Retinal pigment epithelial cell (primary cell): ENCODE measurements at regions not wholly inside any gene's neighbourhood (a gene's known extent, or its start where the extent isn't known, plus 50 kb on each side); places are given as distances from the start of the nearest gene placed in this dataset.

ENCODE experiments used
- DNase-seq: peaks from one replicate; pipeline ENCODE4 v3.0.0-alpha.2; 2010; ENCODE audit warnings: low read depth
- H3K4me3 ChIP-seq: 2 replicates; pipeline ENCODE4 v1.5.1; 2011; ENCODE audit warnings: mild to moderate bottlenecking, low read length, control low read depth, moderate library complexity
- TF ChIP-seq, protein P1 (sequence below): conservative IDR thresholded peaks from 2 replicates; pipeline ENCODE4 v1.5.1; 2011; ENCODE audit warnings: low read depth, low read length, control low read depth, inconsistent platforms

DNA sequence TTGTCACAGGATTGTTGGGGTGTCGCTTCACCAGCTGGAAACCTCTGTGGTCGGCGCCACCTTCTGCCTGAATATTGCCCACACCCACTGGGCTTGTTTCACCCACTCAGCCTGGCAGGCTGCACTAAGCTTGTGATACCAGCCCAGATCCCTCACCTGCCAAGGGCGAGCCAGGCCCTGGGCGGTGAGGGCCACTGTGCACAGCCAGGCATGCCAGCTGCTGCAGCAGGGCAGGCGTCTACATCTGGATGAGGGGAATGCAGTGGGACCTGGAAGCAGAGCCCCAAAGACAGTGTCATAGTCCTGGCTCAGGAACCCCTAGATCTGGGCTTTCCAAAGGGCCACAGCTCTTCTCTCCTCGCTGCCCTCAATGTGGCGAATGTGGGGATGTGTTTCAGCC lies 1307.5 kb downstream of the GRIK2 start:
- TF ChIP-seq, protein P1, sequence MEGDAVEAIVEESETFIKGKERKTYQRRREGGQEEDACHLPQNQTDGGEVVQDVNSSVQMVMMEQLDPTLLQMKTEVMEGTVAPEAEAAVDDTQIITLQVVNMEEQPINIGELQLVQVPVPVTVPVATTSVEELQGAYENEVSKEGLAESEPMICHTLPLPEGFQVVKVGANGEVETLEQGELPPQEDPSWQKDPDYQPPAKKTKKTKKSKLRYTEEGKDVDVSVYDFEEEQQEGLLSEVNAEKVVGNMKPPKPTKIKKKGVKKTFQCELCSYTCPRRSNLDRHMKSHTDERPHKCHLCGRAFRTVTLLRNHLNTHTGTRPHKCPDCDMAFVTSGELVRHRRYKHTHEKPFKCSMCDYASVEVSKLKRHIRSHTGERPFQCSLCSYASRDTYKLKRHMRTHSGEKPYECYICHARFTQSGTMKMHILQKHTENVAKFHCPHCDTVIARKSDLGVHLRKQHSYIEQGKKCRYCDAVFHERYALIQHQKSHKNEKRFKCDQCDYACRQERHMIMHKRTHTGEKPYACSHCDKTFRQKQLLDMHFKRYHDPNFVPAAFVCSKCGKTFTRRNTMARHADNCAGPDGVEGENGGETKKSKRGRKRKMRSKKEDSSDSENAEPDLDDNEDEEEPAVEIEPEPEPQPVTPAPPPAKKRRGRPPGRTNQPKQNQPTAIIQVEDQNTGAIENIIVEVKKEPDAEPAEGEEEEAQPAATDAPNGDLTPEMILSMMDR, result no peak
- no peak overlapping the region for H3K4me3 ChIP-seq
- no peak for DNase-seq

DNA sequence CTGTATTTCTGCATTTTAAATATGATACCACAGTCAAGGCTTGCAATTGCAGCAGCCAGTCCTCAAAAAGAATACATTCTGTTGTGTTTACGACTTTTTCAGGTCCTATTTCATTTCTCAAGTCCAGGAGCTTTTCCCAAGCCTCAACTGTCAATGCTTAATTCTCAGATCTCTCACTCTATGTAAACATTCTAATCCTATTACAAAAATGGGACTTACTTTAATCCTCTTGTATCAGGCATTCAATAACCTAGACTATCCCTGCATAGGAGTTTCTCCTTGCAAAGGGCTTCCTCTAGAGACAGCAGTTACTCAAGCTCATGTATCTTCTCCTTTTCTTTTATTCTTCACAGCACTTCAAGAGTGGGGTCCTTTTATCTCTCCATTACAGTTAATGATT lies 1293.0 kb downstream of the GRIK2 start:
- peak; percentile 31 for DNase-seq
- TF ChIP-seq, protein P1, result no peak
- no peak overlapping the region for H3K4me3 ChIP-seq

- DNase-seq, result no peak
- TF ChIP-seq, protein P1, result no peak
- H3K4me3 ChIP-seq, result no peak overlapping the region
These were observed 1286.9 kb downstream of the GRIK2 start for GRCh38 chr6:102680413-102680812.

GRCh38 chr6:102679865-102680264 lies 1286.4 kb downstream of the GRIK2 start:
- no peak for DNase-seq
- no peak overlapping the region for H3K4me3 ChIP-seq
- TF ChIP-seq, protein P1, result no peak

DNA sequence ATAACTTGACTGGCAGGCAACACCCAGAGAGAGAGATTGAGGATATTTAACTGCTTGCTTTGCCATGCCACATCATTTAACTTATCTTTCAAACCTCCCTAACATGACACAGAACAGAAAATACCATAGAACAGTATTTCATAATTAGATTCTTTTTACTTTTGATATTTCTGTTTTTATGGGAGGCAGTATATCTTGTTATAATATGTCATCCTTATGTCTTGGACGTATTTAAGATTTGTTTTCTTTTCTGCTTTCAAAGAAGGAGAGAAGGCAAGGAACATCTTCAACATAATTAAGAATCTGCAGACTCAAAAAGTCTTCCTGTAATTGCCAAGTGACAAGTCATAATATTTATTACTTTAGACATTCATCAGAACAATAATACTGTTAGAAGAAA lies 1283.7 kb downstream of the GRIK2 start:
- TF ChIP-seq, protein P1, result no peak
- H3K4me3 ChIP-seq, result no peak overlapping the region
- DNase-seq, result no peak

DNA sequence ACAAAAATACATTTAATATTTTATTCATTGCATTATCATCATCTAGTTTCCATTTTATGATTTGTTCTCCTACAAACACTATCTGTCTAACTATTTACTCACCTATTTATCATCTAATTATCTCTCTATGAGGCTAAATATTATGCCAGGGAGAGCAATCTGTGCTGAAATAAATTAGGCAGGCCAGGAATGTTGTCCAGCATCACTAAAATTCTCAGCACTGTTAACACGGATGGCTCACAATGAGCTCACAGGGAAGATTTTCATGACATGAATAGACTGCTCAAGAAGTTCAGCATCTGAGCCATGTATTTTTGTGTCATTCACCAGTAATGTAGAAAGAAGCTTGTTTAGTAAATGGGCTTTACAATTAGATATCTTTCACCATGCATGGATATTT lies 1277.2 kb downstream of the GRIK2 start:
- TF ChIP-seq, protein P1, result no peak
- DNase-seq, result no peak
- no peak overlapping the region for H3K4me3 ChIP-seq

GRCh38 chr6:102662851-102663250 lies 1269.3 kb downstream of the GRIK2 start:
- no peak overlapping the region for H3K4me3 ChIP-seq
- DNase-seq, result no peak
- TF ChIP-seq, protein P1, result no peak
